AG08395 (cell line): ENCODE measurements at regions not wholly inside any gene's neighbourhood (a gene's known extent, or its start where the extent isn't known, plus 50 kb on each side); places are given as distances from the start of the nearest gene placed in this dataset.
"Not testable (repeated sequence)": the region's sequence is repeated elsewhere in the genome, so short reads cannot be mapped to it uniquely, and the experiment has no call there.

ENCODE experiments used
- DNase-seq: peaks from one replicate; pipeline ENCODE4 v3.0.0; 2012; ENCODE audit warnings: mixed read lengths, low spot score

- DNase-seq = peak; percentile 12
Measured at GRCh38 chr3:4897765-4898453, 81.3 kb upstream of the BHLHE40 start.

- peak; percentile 21 for DNase-seq
Measured at GRCh38 chr3:4898454-4899313, 80.6 kb upstream of the BHLHE40 start.

GRCh38 chr3:4899710-4900109, 79.5 kb upstream of the BHLHE40 start:
- DNase-seq = no peak

GRCh38 chr3:4900298-4900697, 78.9 kb upstream of the BHLHE40 start:
- no peak for DNase-seq

GRCh38 chr3:4904811-4905695, 74.2 kb upstream of the BHLHE40 start:
- peak; percentile 20 for DNase-seq

GRCh38 chr3:4906107-4906621, 73.1 kb upstream of the BHLHE40 start:
- no peak for DNase-seq

GRCh38 chr3:4907050-4907449, 72.2 kb upstream of the BHLHE40 start:
- no peak for DNase-seq

- DNase-seq = no peak
Measured at GRCh38 chr3:4907643-4908432, 71.4 kb upstream of the BHLHE40 start.

- DNase-seq = no peak
Measured at GRCh38 chr3:4908433-4909156, 70.6 kb upstream of the BHLHE40 start.

- DNase-seq = no peak
Measured at GRCh38 chr3:4914464-4914863, 64.8 kb upstream of the BHLHE40 start.

GRCh38 chr3:4921589-4921988, 57.6 kb upstream of the BHLHE40 start:
- not testable (repeated sequence) for DNase-seq

- DNase-seq = no peak
Measured at GRCh38 chr3:4926892-4927291, 52.3 kb upstream of the BHLHE40 start.

GRCh38 chr3:4928277-4928789, 50.9 kb upstream of the BHLHE40 start:
- DNase-seq = no peak
